ENCODE measurements at regions not wholly inside any gene's neighbourhood (a gene's known extent, or its start where the extent isn't known, plus 50 kb on each side); places are given as distances from the start of the nearest gene placed in this dataset.

DNA sequence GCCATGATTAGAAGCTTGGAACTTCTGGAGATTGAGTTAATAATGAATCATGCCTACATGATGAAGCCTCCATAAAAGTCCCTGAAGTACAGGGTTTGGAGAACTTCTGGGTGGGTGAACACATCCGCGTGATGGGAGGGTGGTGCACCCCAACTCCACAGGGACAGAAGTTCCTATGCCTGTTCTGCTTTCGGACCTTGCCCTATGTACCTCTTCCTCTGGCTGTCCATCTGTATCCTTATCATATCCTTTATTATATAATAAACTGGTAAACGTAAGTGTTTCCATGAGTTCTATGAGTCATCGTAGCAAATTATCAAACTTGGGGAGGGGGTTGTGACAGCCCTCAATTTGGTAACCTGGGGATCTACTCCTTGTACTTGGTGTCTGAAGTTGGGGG lies 60.2 kb downstream of the ADM start:
- Histone ChIP-seq H2BK20ac (ENCODE audit: low read length) (peak overlapping the region; percentile 77; the same call in 1 of the 2 replicates), H3K18ac (ENCODE audit: extremely low read depth, low read length) (no peak overlapping the region), H3K56ac (replicated peaks; ENCODE audit: insufficient read length, low read depth, low read length) (no peak overlapping the region), H3K27ac (ENCODE audit: low read depth, low read length) (no peak overlapping the region), H3K36me3 (ENCODE audit: control insufficient read depth in 2 of 4, insufficient read depth in 4 of 4, low read length in 3 of 4) (no peaks in the 10 kb centered on the region), H3K4me3 (ENCODE audit: extremely low read depth in 1 of 4, insufficient read depth in 2 of 4, low read depth in 3 of 4, low read length in 4 of 4) (no peak overlapping the region), H3K4me2 (ENCODE audit: insufficient read depth in 1 of 2, low read depth in 2 of 2, low read length in 2 of 2) (no peak overlapping the region), H2BK15ac (ENCODE audit: low read length) (no peak overlapping the region), H4K5ac (ENCODE audit: insufficient read length, low read depth, low read length) (no peak overlapping the region), H3K9me3 (ENCODE audit: insufficient read depth in 2 of 2, low read depth in 1 of 2, low read length in 1 of 2) (no peaks in the 10 kb centered on the region), H2BK5ac (ENCODE audit: low read depth, low read length) (no peak overlapping the region; the same call in 1 of the 2 replicates), H3K79me2 (ENCODE audit: control insufficient read depth in 1 of 2, insufficient read depth in 2 of 2, low read length in 2 of 2) (no peaks in the 10 kb centered on the region), H3K9ac (replicated peaks in 1 of 4; ENCODE audit: extremely low read depth in 1 of 4, low read depth in 3 of 4, low read length in 3 of 4) (no peak overlapping the region), H3K4ac (replicated peaks; ENCODE audit: insufficient read length, low read depth, low read length) (peak overlapping the region; percentile 7), H2AFZ (ENCODE audit: low read length) (no peak overlapping the region), H4K91ac (replicated peaks; ENCODE audit: insufficient read length, low read length) (peak overlapping the region; percentile 89), H4K8ac (ENCODE audit: extremely low read depth, insufficient read depth, low read length) (no peak overlapping the region), H3K23ac (ENCODE audit: insufficient read length) (no peak overlapping the region), H3K79me1 (ENCODE audit: low read depth, low read length) (no peaks in the 10 kb centered on the region), H3K23me2 (ENCODE audit: low read depth, low read length) (no peaks in the 10 kb centered on the region), H4K20me1 (replicated peaks in 1 of 2; ENCODE audit: control insufficient read depth in 1 of 2, insufficient read depth in 2 of 2, low read length in 2 of 2) (no peaks in the 10 kb centered on the region), H2BK12ac (ENCODE audit: low read depth, low read length) (peak overlapping the region; percentile 89; the same call in 1 of the 2 replicates), H2BK120ac (replicated peaks; ENCODE audit: low read depth, low read length) (no peak overlapping the region), H3K4me1 (replicated peaks in 1 of 4; ENCODE audit: control insufficient read depth in 3 of 4, insufficient read depth in 4 of 4, low read length in 3 of 4) (peaks cover 0 to 10% (median 1%) of the 10 kb centered on the region in 4 experiments; a peak in 3 of 7 replicates), H2AK5ac (ENCODE audit: low read depth, low read length) (no peak overlapping the region; the same call in 1 of the 2 replicates), H3K27me3 (replicated peaks in 1 of 4; ENCODE audit: control insufficient read depth in 3 of 4, extremely low read depth in 1 of 4, insufficient read depth in 3 of 4, low read length in 3 of 4) (no peaks in the 10 kb centered on the region), H3K14ac (ENCODE audit: insufficient read length) (no peak overlapping the region)
- POLR2A ChIA-PET (ENCODE audit: partially characterized antibody) = interaction anchor here (1.4 to 6.0 kb wide), 3 partner anchors 9 to 60 kb away, joined by 5 to 51 read pairs (median 10); partner anchors contain the start of gene ADM
- no peak for FAIRE-seq
- no peak for DNase-seq (ENCODE audit: low read depth in 1 of 2, low spot score in 2 of 2)
- WGBS, 2 experiments (ENCODE audit: extremely low coverage in 1 of 2, insufficient coverage in 1 of 2, insufficient read length in 1 of 2, insufficient replicate concordance in 2 of 2, low coverage in 1 of 2, low lambda C conversion rate in 2 of 2, missing lambda C conversion rate in 1 of 2) = 95% methylated on average over 5 of the region's 5 CpGs; no CpG with 5 or more reads in 1 of the 2 experiments
- CTCF ChIA-PET (ENCODE audit: partially characterized antibody) = interaction anchor here (1.0 to 7.1 kb wide), 5 partner anchors 13 to 258 kb away, joined by 3 to 97 read pairs (median 20); partner anchors contain the start of gene ADM
- TF ChIP-seq POU5F1 (IDR thresholded peaks at IDR 0.05; ENCODE audit: low read depth, low read length) (no peak), TBP (IDR thresholded peaks at IDR 0.05; ENCODE audit: low read depth, low read length) (no peak), NRF1 (IDR thresholded peaks at IDR 0.05; ENCODE audit: low read depth, low read length) (no peak), SRF (IDR thresholded peaks at IDR 0.05; ENCODE audit: low read depth, low read length) (no peak), TEAD4 (IDR thresholded peaks at IDR 0.05; ENCODE audit: low read depth, low read length) (no peak), POLR2AphosphoS5 (IDR thresholded peaks at IDR 0.05; ENCODE audit: low read depth, low read length) (no peak), CBX8 (IDR thresholded peaks at IDR 0.05; ENCODE audit: borderline replicate concordance, low read depth, low read length) (no peak), RBBP5 (IDR thresholded peaks at IDR 0.05; ENCODE audit: borderline replicate concordance, low read depth, low read length) (no peak), RFX5 (IDR thresholded peaks at IDR 0.05; ENCODE audit: borderline replicate concordance, low read depth, low read length) (no peak), RXRA (IDR thresholded peaks at IDR 0.05; ENCODE audit: insufficient read depth, low read depth, low read length) (no peak)
